ENCODE measurements at regions not wholly inside any gene's neighbourhood (a gene's known extent, or its start where the extent isn't known, plus 50 kb on each side); places are given as distances from the start of the nearest gene placed in this dataset.

GRCh38 chr21:35258521-35258920 is 209.4 kb upstream of the RUNX1 start:
- no peak for TF ChIP-seq CTCF (IDR thresholded peaks at IDR 0.05)
- TF ChIP-seq POLR2A (IDR thresholded peaks at IDR 0.05): no peak
